ENCODE measurements at regions not wholly inside any gene's neighbourhood (a gene's known extent, or its start where the extent isn't known, plus 50 kb on each side); places are given as distances from the start of the nearest gene placed in this dataset.
"Not testable (repeated sequence)": the region's sequence is repeated elsewhere in the genome, so short reads cannot be mapped to it uniquely, and the experiment has no call there.

DNA sequence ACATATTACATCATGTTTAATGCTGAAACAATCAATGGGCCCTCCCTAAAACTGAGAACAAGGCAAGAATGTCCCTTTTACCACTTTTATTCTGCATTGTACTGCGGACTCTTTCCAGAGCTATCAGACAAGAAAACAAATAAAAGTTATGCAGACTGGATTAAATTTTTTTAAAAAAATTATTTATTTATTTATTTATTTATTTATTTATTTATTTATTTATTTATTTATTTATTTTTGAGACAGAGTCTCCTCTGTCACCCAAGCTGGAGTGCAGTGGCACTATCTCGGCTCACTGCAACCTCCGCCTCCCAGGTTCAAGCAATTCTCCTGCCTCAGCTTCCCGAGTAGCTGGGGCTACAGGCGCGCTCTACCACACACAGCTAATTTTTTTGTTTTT is 185.4 kb upstream of the LRFN5 start:
- TF ChIP-seq POLR2A, CTCF (IDR thresholded peaks at IDR 0.05): not testable (repeated sequence)
